ENCODE measurements at regions not wholly inside any gene's neighbourhood (a gene's known extent, or its start where the extent isn't known, plus 50 kb on each side); places are given as distances from the start of the nearest gene placed in this dataset.

GRCh38 chr13:59425211-59425741, 738.5 kb downstream of the DIAPH3 start:
- Histone ChIP-seq H3K36me3 (ENCODE audit: control insufficient read depth in 2 of 2, insufficient read depth in 2 of 2, low read length in 1 of 2) (no peaks in the 10 kb centered on the region), H3K4me3 (no peak overlapping the region), H4K20me1 (ENCODE audit: control insufficient read depth, insufficient read depth) (no peaks in the 10 kb centered on the region), H3K27me3 (replicated peaks in 1 of 2; ENCODE audit: control insufficient read depth in 2 of 2, insufficient read depth in 2 of 2, low read length in 1 of 2) (no peaks in the 10 kb centered on the region), H3K9me3 (replicated peaks; ENCODE audit: control insufficient read depth, insufficient read depth, low read length) (no peaks in the 10 kb centered on the region), H2AFZ (ENCODE audit: control insufficient read depth, low read depth, low read length) (no peak overlapping the region), H3K27ac (ENCODE audit: control insufficient read depth, insufficient read depth) (no peak overlapping the region), H3K4me2 (ENCODE audit: control insufficient read depth, insufficient read depth) (no peak overlapping the region), H3K79me2 (ENCODE audit: control insufficient read depth, insufficient read depth, low read length) (no peaks in the 10 kb centered on the region), H3K4me1 (ENCODE audit: control insufficient read depth, insufficient read depth, low read length) (no peaks in the 10 kb centered on the region), H3K9ac (ENCODE audit: control insufficient read depth, insufficient read depth, low read length) (no peak overlapping the region)
- FAIRE-seq (no peak), ATAC-seq (no peak), DNase-seq (ENCODE audit: low read depth, low spot score) (no peak)
- SMC1A ChIA-PET (ENCODE audit: uncharacterized antibody, unreplicated experiment): no interaction called here
- no TSS peak for BruUV-seq (replicated peaks)
- in situ Hi-C loops (cut with MboI) (no loop called here), intact Hi-C loops (cut with micrococcal nuclease; ENCODE audit: unreplicated experiment) (no loop called here)
- CTCF ChIA-PET: no interaction called here
- WGBS (ENCODE audit: insufficient coverage, insufficient replicate concordance, low lambda C conversion rate, missing lambda C conversion rate): 46% methylated on average over 4 of the region's 4 CpGs
- POLR2A ChIA-PET: no interaction called here
- RAD21 ChIA-PET (ENCODE audit: unreplicated experiment): no interaction called here
- no peak for TF ChIP-seq TBL1XR1 (IDR thresholded peaks at IDR 0.05; ENCODE audit: low read depth, low read length)
- TF ChIP-seq MEF2A (IDR thresholded peaks at IDR 0.05; ENCODE audit: insufficient read depth, low read depth, low read length): no peak
- TF ChIP-seq MTA3 (IDR thresholded peaks at IDR 0.05; ENCODE audit: borderline replicate concordance, low read length): no peak
- TF ChIP-seq SKIL (IDR thresholded peaks at IDR 0.05; ENCODE audit: low read depth, poor library complexity, severe bottlenecking): no peak
- no peak for TF ChIP-seq CEBPZ (IDR thresholded peaks at IDR 0.05; ENCODE audit: low read depth, low read length)
- TF ChIP-seq BACH1 (IDR thresholded peaks at IDR 0.05; ENCODE audit: borderline replicate concordance): no peak
- TF ChIP-seq BMI1 (IDR thresholded peaks at IDR 0.05; ENCODE audit: borderline replicate concordance): no peak
- no peak for TF ChIP-seq CBX5 (IDR thresholded peaks at IDR 0.05; ENCODE audit: low read depth)
- no peak for TF ChIP-seq SRF (IDR thresholded peaks at IDR 0.05; ENCODE audit: low read depth in 2 of 2, low read length in 2 of 2)
- TF ChIP-seq SIN3A (IDR thresholded peaks at IDR 0.05; ENCODE audit: low read depth, low read length): no peak
- TF ChIP-seq CREB1 (IDR thresholded peaks at IDR 0.05; ENCODE audit: low read depth): no peak
- no peak for TF ChIP-seq E2F4 (IDR thresholded peaks at IDR 0.05; ENCODE audit: low read depth, low read length)
- TF ChIP-seq RELB (IDR thresholded peaks at IDR 0.05; ENCODE audit: low read depth): no peak
- TF ChIP-seq NKRF (conservative IDR thresholded peaks at IDR 0.05): no peak
